ENCODE measurements at regions not wholly inside any gene's neighbourhood (a gene's known extent, or its start where the extent isn't known, plus 50 kb on each side); places are given as distances from the start of the nearest gene placed in this dataset.

- H3K9me3 Mint-ChIP-seq (ENCODE audit: unreplicated experiment): no peaks in the 10 kb centered on the region
- CTCF ChIA-PET: interaction anchor here (0.6 to 4.7 kb wide), 6 partner anchors 10 to 118 kb away, joined by 3 to 23 read pairs (median 4); a partner anchor contains a TSS
- H3K27ac Mint-ChIP-seq (ENCODE audit: low read depth, unreplicated experiment): no peak overlapping the region
- POLR2A ChIA-PET: no interaction called here
- BruUV-seq (replicated peaks): no TSS peak
- H3K27me3 Mint-ChIP-seq (ENCODE audit: insufficient read depth, unreplicated experiment): no peaks in the 10 kb centered on the region
- H3K36me3 Mint-ChIP-seq (ENCODE audit: insufficient read depth, unreplicated experiment): peaks cover 12% of the 10 kb centered on the region
- intact Hi-C loops (cut with micrococcal nuclease): no loop called here
- TF ChIP-seq CTCF (IDR thresholded peaks at IDR 0.05; ENCODE audit: unreplicated experiment): no peak
- peaks cover 14% of the 10 kb centered on the region for H3K4me1 Mint-ChIP-seq (ENCODE audit: insufficient read depth, unreplicated experiment)
- no peak for DNase-seq (ENCODE audit: unreplicated experiment)
- H3K4me3 Mint-ChIP-seq (ENCODE audit: unreplicated experiment): no peak overlapping the region
These were observed 100.0 kb downstream of the HAUS1 start for GRCh38 chr18:46204143-46204542.

- POLR2A ChIA-PET: interaction anchor here (0.7 kb wide), 1 partner anchor 25 kb away, joined by 3 read pairs; no protein-coding TSS in a partner anchor
- H3K36me3 Mint-ChIP-seq (ENCODE audit: insufficient read depth, unreplicated experiment): peaks cover 12% of the 10 kb centered on the region
These were observed 103.8 kb downstream of the HAUS1 start for GRCh38 chr18:46207985-46208384.

GRCh38 chr18:46209161-46209560 is 105.0 kb downstream of the HAUS1 start:
- ChIA-PET CTCF (interaction anchor here (0.6 to 1.3 kb wide), 2 partner anchors 36 to 431 kb away, joined by 3 to 4 read pairs; a partner anchor contains a TSS), POLR2A (interaction anchor here (1.0 kb wide), 1 partner anchor 8 kb away, joined by 3 read pairs; no protein-coding TSS in a partner anchor)

More at GRCh38 chr18:46207985-46208384, 103.8 kb downstream of the HAUS1 start:
- no TSS peak for BruUV-seq (replicated peaks)
- Mint-ChIP-seq H3K4me3 (ENCODE audit: unreplicated experiment) (no peak overlapping the region), H3K9me3 (ENCODE audit: unreplicated experiment) (no peaks in the 10 kb centered on the region), H3K4me1 (ENCODE audit: insufficient read depth, unreplicated experiment) (peaks cover 16% of the 10 kb centered on the region), H3K27ac (ENCODE audit: low read depth, unreplicated experiment) (no peak overlapping the region), H3K27me3 (ENCODE audit: insufficient read depth, unreplicated experiment) (no peaks in the 10 kb centered on the region)
- intact Hi-C loops (cut with micrococcal nuclease): no loop called here
- no peak for TF ChIP-seq CTCF (IDR thresholded peaks at IDR 0.05; ENCODE audit: unreplicated experiment)
- DNase-seq (ENCODE audit: unreplicated experiment): no peak
- CTCF ChIA-PET: interaction anchor here (0.6 to 0.9 kb wide), 2 partner anchors 12 to 59 kb away, joined by 3 to 4 read pairs; no protein-coding TSS in a partner anchor

GRCh38 chr18:46211816-46212215 is 107.6 kb downstream of the HAUS1 start:
- no peaks in the 10 kb centered on the region for H3K27me3 Mint-ChIP-seq (ENCODE audit: insufficient read depth, unreplicated experiment)
- ChIA-PET POLR2A (interaction anchor here (0.7 to 1.3 kb wide), 2 partner anchors 29 to 36 kb away, joined by 4 read pairs; no protein-coding TSS in a partner anchor), CTCF (interaction anchor here (1.2 to 3.5 kb wide), 4 partner anchors 39 to 446 kb away, joined by 5 to 21 read pairs (median 7); a partner anchor contains a TSS)
- no peak overlapping the region for H3K4me3 Mint-ChIP-seq (ENCODE audit: unreplicated experiment)
- intact Hi-C loops (cut with micrococcal nuclease): no loop called here
- H3K9me3 Mint-ChIP-seq (ENCODE audit: unreplicated experiment): no peaks in the 10 kb centered on the region
- peaks cover 16% of the 10 kb centered on the region for H3K4me1 Mint-ChIP-seq (ENCODE audit: insufficient read depth, unreplicated experiment)
- no peak for DNase-seq (ENCODE audit: unreplicated experiment)
- TF ChIP-seq CTCF (IDR thresholded peaks at IDR 0.05; ENCODE audit: unreplicated experiment): no peak
- peaks cover 10% of the 10 kb centered on the region for H3K36me3 Mint-ChIP-seq (ENCODE audit: insufficient read depth, unreplicated experiment)
- no peak overlapping the region for H3K27ac Mint-ChIP-seq (ENCODE audit: low read depth, unreplicated experiment)
- BruUV-seq (replicated peaks): no TSS peak

More at GRCh38 chr18:46209161-46209560, 105.0 kb downstream of the HAUS1 start:
- Mint-ChIP-seq H3K27ac (ENCODE audit: low read depth, unreplicated experiment) (no peak overlapping the region), H3K9me3 (ENCODE audit: unreplicated experiment) (no peaks in the 10 kb centered on the region), H3K4me3 (ENCODE audit: unreplicated experiment) (no peak overlapping the region), H3K4me1 (ENCODE audit: insufficient read depth, unreplicated experiment) (peaks cover 16% of the 10 kb centered on the region), H3K36me3 (ENCODE audit: insufficient read depth, unreplicated experiment) (peaks cover 12% of the 10 kb centered on the region), H3K27me3 (ENCODE audit: insufficient read depth, unreplicated experiment) (no peaks in the 10 kb centered on the region)
- no peak for DNase-seq (ENCODE audit: unreplicated experiment)
- no peak for TF ChIP-seq CTCF (IDR thresholded peaks at IDR 0.05; ENCODE audit: unreplicated experiment)
- BruUV-seq (replicated peaks): no TSS peak
- intact Hi-C loops (cut with micrococcal nuclease): no loop called here
